PC-9 (cell line): ENCODE measurements at regions not wholly inside any gene's neighbourhood (a gene's known extent, or its start where the extent isn't known, plus 50 kb on each side); places are given as distances from the start of the nearest gene placed in this dataset.

Experiments
- EZH2 ChIP-seq: fragments of 200-600 bp; sonication (generic); IDR thresholded peaks from 2 replicates; pipeline ENCODE4 v1.8.0; 2017; ENCODE audit warnings: antibody characterized with exemption, low read depth
- TF ChIP-seq, protein P1 (sequence below): fragments of 200-600 bp; sonication (generic); conservative IDR thresholded peaks from 2 replicates; pipeline ENCODE4 v1.6.1; 2017; ENCODE audit warnings: mixed run types, antibody characterized with exemption, mild to moderate bottlenecking, moderate library complexity

- TF ChIP-seq, protein P1, sequence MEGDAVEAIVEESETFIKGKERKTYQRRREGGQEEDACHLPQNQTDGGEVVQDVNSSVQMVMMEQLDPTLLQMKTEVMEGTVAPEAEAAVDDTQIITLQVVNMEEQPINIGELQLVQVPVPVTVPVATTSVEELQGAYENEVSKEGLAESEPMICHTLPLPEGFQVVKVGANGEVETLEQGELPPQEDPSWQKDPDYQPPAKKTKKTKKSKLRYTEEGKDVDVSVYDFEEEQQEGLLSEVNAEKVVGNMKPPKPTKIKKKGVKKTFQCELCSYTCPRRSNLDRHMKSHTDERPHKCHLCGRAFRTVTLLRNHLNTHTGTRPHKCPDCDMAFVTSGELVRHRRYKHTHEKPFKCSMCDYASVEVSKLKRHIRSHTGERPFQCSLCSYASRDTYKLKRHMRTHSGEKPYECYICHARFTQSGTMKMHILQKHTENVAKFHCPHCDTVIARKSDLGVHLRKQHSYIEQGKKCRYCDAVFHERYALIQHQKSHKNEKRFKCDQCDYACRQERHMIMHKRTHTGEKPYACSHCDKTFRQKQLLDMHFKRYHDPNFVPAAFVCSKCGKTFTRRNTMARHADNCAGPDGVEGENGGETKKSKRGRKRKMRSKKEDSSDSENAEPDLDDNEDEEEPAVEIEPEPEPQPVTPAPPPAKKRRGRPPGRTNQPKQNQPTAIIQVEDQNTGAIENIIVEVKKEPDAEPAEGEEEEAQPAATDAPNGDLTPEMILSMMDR = no peak
- no peak for TF ChIP-seq EZH2
Observed at GRCh38 chr1:213568929-213569815, 418.6 kb upstream of the PROX1 start.
